ENCODE measurements at regions not wholly inside any gene's neighbourhood (a gene's known extent, or its start where the extent isn't known, plus 50 kb on each side); places are given as distances from the start of the nearest gene placed in this dataset.
"Not testable (repeated sequence)": the region's sequence is repeated elsewhere in the genome, so short reads cannot be mapped to it uniquely, and the experiment has no call there.

DNA sequence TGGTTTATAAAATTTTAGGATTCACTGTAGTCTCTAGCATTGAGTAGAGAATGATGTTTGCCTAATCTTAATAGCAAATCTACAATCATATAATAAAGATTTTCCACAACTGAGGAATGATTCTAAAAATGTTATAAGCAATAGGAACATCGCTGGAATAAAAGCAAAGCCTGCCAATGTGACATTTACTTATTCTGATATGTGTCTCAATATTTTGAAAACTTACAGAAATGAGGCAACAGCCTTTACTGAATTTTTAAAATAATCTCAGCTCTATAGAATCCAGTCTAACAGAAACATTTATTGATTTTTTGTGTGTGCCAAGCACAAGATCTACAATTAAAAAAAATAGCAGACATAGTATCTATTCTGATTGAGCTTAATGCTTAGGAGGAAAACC lies 303.7 kb upstream of the CCDC179 start:
- DNase-seq, result no peak

DNA sequence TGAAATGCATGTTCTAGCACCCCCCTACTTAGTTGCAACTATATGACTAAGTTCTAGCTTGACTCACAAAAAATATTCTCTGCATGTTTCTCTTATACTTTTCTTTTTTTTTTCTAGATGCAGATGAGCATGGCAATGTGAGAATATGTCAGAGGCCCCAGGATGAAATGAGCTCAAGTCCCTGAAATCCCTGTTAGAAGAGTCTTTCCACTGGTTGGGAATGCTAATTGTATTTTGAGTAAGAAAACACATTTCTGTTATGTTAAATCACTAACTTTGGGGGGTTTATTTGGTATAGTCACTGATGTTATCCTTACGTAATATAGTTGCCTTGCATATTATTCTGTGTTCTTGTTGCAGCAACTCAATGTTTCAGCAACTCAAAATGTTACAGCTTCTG lies 306.1 kb upstream of the CCDC179 start:
- DNase-seq, result no peak

DNA sequence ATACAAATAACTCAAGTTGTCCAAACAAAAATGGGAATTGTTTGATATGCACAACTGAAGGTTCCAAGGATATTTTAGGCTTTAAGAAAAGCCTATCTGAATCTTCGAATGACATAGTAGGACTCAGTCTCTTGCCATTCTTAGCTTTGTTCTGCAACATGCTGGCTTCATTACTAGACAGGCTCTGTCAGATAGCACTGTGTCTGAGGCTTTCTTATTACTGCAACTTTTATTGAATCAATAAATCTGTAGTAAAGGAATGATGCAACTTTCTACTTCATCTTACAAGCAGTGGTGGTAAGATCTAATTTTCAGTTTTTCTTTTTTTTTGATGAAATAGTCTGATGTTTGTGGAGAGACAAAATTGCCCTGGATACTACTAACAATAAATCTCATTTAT lies 319.3 kb upstream of the CCDC179 start:
- DNase-seq, result no peak

DNA sequence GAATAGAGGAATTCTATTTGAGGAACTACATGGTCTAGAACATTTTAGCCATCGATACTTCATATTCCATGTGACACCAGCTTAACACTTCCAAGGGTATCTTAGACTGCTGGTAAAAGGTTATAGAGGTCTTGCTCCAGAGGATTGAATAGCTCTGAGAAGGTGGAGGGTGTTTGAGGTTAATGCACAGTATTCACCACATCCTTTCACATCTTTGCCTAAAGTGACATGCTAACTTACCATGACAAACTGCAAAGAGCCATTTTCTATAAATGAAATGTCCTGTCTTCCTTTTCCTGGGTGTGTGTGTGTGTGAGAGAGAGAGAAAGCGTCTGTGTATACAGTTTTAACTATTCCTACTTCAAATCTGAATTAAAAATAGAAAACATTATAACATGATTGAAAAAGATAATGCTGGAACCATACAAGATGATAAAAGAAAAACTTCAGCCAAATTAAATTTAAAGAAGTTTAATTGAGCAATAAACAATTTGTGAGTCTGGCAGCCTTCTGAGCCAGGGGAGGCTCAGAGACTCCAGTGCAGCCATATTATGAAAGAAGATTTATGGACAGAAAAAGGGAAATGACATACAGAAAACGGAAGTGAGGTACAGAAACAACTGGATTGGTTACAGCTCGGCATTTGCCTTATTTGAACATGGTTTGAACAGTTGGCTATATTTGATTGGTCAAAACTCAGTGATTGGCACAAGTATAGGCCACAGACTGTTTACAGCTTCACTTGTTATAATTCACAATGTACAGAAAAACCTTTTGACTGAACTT lies 320.9 kb upstream of the CCDC179 start:
- no peak for DNase-seq

DNA sequence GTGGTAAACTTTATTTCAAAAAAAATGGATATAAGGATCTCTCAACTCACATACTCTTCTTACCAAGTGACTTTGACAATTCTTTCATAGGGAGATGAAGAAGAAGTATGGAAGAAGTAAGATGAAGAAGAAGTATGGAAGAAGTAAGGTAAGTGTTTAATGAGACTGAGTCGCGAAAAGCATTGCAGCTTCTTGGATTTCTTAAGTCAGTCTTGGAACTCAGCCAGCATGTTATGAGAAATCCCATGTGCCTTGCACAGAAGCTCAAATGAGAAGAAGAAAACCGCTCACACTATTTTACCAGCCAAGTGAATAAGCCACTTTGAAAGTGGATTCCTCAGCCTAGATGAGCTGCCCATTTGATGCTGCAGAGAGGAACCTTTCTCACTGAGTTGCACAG lies 332.0 kb upstream of the CCDC179 start:
- DNase-seq, result no peak

DNA sequence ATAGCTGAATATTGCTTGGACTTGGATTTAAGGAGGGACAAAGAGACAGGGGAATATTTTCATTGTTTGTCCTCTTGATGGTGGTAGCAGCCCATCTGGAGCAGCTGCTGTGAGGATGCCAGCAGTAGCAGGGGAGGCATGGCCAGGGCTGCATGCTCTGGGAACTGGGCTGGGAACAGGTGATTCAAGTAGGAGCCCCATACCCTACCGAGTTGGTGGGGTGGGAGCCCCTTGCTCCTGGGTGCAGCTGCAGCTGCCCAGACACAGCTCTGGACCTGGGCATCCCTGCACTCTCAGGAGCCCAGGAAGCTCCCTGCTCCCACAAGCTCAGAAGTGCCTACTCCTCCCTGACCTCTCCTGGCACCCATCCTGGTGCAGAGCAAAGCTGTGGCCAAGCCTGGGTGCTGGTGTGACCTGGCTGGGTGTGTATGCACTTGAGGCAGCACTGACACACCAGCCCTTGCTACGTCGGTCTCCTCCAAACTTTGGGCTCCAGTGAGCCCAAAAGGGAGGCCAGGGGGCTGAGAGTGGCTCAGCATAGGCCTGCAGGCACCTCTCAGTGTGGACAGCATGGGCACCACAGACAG lies 341.8 kb upstream of the CCDC179 start:
- no peak for DNase-seq

DNA sequence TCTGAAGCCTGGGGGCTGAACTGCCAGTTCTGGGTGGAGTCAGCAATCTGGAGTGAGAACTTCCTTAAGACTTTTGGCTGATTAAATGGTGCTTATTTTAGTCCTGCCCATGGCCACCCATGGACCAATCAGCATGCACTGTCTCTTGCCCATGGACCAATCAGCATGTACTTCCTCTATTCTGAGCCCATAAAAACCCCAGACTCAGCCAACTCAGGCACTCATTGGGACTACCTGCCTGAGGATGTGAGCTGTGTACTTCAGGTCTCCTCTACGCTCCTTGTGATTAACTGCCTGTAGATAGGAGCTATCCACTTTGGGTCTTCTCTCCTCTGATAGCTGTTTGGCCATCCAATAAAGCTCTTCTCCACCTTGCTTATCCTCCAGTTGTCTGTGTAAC lies 342.3 kb upstream of the CCDC179 start:
- no peak for DNase-seq

DNA sequence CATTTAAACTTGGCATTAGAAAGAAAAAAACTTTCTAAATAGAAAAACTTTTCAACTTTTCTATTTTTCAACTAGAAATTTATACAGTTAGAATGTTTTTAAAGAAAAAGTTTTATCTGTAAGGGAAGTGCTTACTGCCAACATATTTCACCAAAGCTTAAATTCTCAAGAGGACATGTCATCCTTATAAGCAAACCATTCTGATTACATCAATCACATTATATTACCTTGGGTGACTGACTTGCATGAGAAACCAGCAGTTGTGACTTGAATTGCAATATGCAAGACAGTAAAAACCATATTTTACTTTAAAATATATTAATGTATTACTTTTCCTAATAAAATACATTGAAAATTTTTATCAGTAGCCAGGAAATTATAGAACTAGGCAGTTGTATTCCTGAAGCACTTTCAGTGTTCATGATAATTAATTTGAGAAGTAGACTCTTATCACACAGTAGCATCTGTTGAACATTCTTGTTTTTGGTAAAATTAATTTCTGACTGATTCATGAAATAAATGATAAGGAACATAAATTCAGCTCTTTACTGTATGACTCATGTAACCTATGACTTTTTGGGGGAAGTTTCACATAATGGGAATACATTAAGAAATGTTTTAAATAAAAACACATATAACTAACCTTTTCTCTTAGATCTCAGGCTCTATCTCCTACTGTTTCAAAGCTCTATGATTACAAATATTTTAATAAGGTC lies 345.0 kb upstream of the CCDC179 start:
- no peak for DNase-seq

DNA sequence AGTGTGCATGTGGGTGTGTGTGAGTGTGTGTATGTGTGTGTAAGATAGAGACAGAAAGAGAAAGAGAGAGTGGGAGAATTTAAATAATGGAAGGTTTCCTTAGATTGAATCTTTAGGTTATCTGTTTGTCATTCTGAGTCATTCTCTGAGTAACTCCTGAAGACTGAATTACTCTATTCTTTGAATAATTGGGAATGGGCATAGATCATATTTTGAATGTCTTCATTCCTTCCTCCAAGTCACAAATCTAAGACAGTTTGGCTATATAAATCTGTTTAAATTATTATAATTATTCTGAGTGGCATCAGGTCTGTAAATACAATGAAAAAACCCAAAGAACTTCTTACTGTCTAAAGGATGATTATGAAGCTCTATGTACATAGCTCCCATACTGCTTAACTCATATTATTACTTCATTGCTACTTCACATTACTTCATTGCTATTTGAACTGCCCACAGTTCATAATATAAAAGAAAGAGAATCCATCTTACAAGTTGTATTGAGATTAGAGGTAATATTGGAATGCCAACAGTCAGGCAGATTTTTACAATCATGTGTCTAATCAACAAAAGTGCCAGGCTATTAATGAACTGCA lies 346.6 kb upstream of the CCDC179 start:
- DNase-seq, result no peak

DNA sequence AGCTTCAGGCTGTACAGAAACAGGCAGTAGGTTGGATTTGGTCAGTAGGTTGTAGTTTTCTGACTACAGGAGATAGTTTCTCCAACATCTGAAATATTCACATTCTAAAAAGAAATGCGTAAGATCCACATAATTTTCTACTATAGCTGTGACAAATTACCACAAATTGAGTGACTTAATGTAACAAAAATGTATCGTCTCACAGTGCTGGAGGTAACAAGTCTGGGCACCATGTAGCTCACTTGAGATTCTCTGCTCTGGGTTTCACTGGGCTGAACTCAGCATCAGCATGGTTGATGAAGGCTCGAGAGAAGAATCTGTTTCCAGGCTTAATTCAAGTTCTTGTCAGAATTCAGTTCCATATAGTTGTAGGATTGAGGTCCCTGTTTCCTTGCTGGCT lies 350.9 kb upstream of the CCDC179 start:
- DNase-seq, result no peak

DNA sequence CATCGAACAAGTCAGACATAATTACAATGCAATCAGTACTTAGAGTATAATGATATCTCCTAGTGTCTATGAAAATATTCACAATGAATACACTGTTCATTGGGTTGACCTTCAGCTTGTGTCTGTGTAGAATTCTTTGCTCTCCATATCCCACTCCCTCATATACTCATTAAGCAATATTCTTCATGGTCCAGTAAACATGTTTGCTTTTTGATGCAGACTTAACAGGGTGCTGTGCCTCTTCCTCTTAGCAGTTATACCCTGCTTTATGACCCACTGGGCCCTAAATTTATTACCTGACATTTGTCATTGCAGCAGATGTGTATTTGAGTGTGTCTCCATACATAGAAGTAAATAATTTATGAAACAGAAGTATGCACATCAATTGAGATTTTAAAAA lies 352.5 kb upstream of the CCDC179 start:
- DNase-seq, result no peak

DNA sequence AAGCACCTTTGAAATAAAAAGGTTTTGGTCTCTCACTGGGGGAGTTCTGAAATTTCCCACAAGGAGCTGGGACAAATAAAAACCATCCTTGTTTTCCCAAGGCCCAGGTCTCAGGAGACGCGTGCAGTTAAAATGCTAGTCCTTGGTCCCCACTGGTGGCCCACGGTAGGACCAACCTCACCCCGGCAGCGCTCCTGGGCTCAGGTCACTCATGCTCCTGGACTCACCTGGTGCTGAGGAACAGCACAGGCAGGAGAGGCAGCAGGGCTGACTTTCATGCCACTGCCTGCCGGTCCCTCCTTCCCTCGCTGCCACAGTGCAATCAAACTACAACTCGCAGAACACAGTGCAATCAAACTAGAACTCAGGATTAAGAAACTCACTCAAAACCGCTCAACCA lies 356.8 kb upstream of the CCDC179 start:
- no peak for DNase-seq

DNA sequence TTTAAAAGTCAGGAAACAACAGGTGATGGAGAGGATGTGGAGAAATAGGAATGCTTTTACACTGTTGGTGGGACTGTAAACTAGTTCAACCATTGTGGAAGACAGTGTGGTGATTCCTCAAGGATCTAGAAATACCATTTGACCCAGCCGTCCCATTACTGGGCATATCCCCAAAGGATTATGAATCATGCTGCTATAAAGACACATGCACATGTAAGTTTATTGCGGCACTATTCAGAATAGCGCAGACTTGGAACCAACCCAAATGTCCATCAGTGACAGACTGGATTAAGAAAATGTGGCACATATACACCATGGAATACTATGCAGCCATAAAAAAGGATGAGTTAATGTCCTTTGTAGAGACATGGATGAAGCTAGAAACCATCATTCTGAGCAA lies 359.8 kb upstream of the CCDC179 start:
- DNase-seq, result not testable (repeated sequence)

DNA sequence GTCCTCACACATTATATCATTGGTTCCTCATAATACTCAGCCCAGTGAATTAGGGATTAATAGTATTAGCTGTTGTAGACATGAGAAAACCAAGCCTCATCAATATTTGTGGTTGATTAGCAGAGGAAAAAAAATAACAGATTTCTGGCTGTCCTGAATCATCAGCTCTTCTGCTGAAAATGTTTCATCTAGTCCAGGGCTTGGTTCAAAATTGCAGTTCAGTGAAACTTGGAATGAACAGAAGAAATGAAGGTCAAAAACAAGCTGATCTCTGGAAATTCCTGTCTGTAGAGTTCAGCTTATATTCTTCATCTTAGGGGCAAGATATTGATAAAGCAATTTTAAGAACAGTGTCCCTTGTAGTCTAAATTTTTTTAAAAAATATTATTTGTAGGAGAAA lies 361.1 kb upstream of the CCDC179 start:
- no peak for DNase-seq

DNA sequence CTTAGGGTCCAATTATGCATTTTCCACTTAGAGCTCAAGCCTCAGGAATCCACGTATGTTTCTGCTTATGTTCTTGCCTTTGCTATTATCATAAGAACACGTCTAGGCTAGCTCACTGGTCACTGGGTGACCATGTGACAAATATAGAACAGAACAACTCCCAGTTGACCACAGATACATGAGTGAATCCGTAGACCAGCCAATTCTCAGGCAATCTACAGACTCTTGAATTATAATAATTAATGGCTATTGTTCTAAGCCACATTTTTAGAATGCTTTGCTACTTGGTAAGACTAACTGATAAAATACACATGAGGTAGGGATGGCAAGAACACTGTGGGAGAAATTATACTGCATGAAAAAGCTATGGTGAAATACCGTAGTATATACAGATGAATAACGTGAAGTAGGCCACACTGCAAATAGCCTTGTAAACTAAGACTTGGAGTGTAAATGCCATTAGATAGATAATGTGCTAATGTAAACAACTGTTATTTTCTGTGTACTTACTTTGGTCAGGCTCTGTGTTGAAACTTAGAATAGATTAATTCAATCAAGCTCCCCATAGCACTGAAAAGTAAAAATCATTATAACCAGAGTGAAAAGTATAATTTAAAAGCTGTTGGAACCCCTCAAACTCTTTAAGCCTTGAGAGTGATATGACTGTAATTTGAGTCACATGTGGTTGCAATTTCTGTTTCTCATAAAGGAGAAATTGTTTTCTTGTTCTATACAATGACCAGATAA lies 366.2 kb upstream of the CCDC179 start:
- no peak for DNase-seq

DNA sequence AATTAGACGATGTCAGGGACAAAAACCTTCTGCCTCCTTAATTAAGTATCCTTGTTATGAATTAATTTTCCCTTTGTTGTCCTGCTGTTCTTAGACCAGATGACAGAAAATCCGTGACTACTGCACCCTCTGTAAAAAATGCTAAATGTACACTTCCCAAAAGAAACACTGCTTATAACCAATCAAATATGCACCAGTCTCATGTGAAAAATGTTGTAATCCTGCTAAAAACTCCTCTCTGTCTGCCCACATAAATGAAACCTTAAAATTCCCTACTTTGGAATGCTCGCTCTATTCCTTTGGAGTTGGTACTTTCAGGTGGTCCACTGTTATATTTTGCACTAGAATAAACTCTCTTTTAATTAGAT lies 366.8 kb upstream of the CCDC179 start:
- DNase-seq, result no peak

DNA sequence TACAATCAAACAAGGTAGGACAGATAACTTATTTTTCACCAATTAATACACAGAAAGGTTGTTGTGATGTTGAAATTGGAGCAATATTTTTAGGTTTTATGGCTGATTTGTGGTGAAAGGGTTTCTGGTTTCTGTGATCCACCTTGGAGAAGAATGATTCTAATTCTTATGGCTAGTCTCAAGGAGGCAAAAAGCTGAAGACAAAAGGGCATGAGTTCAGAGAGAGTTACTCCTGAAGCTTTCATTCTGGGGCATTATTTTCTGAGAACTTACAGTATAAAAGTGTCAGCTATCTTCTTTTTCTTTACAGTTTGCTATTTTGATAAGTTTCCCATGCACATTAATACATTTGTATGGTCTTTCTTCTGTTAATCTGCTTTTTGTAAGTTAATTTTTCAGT lies 372.4 kb upstream of the CCDC179 start:
- no peak for DNase-seq

DNA sequence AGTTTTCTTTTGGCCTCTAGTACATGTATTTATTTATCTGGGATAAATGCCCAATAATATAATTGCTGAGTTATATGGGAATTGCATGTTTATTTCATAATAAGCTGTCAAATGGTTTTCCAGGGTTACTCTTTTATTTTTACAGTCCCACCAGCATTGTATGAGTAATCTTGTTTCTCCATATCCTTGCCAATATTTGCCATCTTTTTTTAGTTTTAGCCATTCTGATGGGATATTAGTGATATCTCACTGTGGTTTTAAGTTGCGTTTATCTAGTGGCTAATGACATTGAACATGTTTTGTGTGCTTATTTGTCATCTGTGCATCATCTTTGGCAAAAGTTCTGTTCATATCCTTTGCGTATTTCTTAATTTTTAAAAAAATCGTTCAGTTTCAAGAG lies 372.8 kb upstream of the CCDC179 start:
- no peak for DNase-seq

DNA sequence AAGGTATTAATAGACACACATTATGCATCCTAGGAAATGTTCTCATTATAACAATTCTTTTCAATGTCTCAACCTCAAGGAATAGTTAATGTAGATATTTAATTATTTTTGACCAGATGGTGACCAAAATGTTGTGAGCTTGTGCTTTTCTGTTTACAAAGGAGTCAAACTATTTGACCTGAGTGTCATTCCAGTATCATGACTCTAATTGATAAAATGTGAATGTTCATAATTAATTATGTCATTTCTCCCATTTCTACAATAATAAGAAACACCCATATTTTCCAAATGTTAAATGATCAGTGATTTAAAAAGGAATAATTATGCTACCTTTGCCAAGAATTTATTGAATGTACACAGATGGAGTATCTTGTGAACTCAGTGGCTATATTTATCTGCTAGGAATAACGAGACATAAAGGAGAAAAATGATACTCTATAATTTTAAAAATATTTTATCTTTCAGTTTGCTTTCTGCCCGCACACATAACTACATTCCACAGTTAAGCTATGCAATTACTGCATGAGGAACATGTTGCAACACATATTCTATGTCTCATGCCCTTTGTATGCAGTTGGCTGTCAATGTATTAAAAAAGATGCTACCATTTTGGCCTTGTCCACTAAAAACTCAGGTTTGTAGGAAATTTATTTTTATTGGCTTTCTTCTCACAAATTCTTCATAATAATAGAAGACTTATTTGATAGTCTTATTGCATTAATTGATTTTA lies 376.7 kb upstream of the CCDC179 start:
- no peak for DNase-seq

DNA sequence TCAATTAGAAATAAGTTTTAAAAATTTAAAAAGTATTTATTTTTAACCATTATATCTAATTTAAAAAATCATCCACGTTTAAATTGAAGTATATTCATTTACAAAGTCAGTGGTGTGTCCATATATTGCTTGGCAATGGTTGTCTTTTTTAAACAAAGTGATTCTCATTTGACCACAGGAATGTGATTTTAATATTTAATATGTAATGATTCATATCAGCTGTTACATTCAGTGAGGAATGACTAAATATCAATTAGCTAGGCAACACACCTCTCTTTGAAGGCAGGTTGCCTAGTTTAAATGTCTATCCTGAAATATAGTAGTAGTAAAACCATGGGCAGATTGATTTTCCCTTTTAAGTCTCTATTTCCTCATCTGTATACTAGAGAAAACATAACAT lies 392.2 kb upstream of the CCDC179 start:
- no peak for DNase-seq

DNA sequence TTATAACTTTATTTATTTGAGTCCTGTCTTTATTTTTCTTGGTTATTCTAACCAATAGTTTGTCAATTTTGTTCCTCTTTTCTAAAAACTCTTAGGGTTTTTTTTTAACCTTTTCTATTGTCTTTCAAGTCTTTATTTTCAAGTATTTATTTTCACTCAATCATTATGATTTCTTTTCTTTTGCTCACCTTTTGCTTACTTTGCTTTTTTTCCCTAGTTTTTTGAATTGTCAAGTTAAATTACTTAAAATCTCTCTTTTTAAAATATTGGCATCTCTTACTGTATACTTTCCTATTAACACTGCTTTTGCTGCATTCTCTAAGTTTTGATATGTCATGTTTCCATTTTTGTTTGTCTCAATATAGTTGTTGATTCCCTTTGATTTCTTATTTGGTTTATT lies 396.8 kb upstream of the CCDC179 start:
- no peak for DNase-seq

DNA sequence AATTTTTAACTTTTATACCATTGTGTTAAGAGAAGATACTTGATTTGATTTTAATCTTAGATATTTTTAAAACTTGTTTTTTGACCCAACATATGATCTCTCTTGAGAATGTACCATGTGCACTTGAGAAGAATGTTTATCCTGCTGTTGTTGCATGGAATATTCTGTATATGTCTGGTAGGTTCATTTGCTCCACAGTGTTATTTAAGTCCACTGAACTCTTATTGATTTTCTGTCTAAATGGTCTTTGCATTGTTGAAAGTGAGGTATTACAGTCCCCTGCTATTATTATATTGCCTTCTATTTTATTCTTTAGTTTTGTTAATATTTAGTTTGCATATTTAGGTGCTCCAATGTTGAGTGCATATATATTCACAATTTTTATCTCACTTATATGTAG lies 397.3 kb upstream of the CCDC179 start:
- no peak for DNase-seq

DNA sequence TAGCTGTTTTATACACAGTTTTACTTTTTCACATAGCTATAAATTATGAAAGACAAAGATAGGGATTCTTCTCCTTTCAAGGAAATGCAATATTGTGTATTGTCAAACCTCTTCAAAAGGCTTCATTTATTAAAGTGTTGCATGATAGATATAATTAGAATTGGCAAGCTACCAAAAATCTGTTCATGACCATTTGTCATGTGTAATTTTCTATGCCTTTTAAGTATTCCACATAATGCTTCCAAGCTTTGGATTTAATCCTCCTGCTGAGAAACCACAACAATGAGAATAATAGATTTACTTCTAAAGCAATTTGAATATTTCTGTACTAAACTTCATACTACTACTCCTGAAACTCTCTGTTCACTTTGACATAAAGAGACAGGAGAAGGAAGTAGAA lies 403.2 kb upstream of the CCDC179 start:
- no peak for DNase-seq
